Stimulated activated naive B cell treated with anti-CD40 and anti-IgM and Interleukin-4, amounts not matched to agents 10 μg/mL and 1 μg/mL and 100 μg/mL, for 72 hours (primary cell): ENCODE measurements at regions not wholly inside any gene's neighbourhood (a gene's known extent, or its start where the extent isn't known, plus 50 kb on each side); places are given as distances from the start of the nearest gene placed in this dataset.
A peak's percentile ranks its signal among the peaks of the same experiment; 100 is the strongest.
"Not testable (repeated sequence)": the region's sequence is repeated elsewhere in the genome, so short reads cannot be mapped to it uniquely, and the experiment has no call there.

Experiments used
- ATAC-seq, 2 donors: fragments of 150-1000 bp; cut with Tn5 transposase; replicated peaks; 2 replicates each; pipeline ENCODE4 v1.10.0; 2021; ENCODE audit warnings: moderate library complexity in 1 of 2
- DNase-seq: peaks from one replicate; pipeline ENCODE4 v3.0.0; 2021
- H3K27ac Mint-ChIP-seq: one replicate; pipeline ENCODE4 v1.8.0; 2022; ENCODE audit warnings: mild to moderate bottlenecking, mixed read lengths
- H3K27me3 Mint-ChIP-seq, 2 donors: one replicate each; pipeline ENCODE4 v1.8.0; 2022; ENCODE audit warnings: mixed read lengths in 2 of 2
- H3K36me3 Mint-ChIP-seq, 2 donors: one replicate each; pipeline ENCODE4 v1.8.0; 2022; ENCODE audit warnings: mixed read lengths in 2 of 2, mild to moderate bottlenecking in 1 of 2
- H3K4me1 Mint-ChIP-seq, 2 donors: one replicate each; pipeline ENCODE4 v1.8.0; 2022; ENCODE audit warnings: mixed read lengths in 2 of 2, mild to moderate bottlenecking in 1 of 2
- H3K4me3 Mint-ChIP-seq, 2 donors: one replicate each; pipeline ENCODE4 v1.8.0; 2022; ENCODE audit warnings: mild to moderate bottlenecking in 2 of 2, mixed read lengths in 2 of 2, moderate library complexity in 1 of 2
- H3K9me3 Mint-ChIP-seq, 2 donors: one replicate each; pipeline ENCODE4 v1.8.0; 2022; ENCODE audit warnings: mixed read lengths in 2 of 2, mild to moderate bottlenecking in 1 of 2

GRCh38 chr12:131207841-131208240 is 254.1 kb downstream of the ADGRD1 start:
- H3K27ac Mint-ChIP-seq, H3K36me3 Mint-ChIP-seq, DNase-seq, H3K9me3 Mint-ChIP-seq, H3K4me3 Mint-ChIP-seq, H3K27me3 Mint-ChIP-seq, ATAC-seq, H3K4me1 Mint-ChIP-seq: not testable (repeated sequence)

GRCh38 chr12:131208425-131208824 is 254.7 kb downstream of the ADGRD1 start:
- no peak for ATAC-seq
- Mint-ChIP-seq H3K4me1 (peaks cover 0 to 3% of the 10 kb centered on the region in 2 donors), H3K36me3 (peaks cover 0 to 4% of the 10 kb centered on the region in 2 donors), H3K9me3 (peaks cover 4 to 8% of the 10 kb centered on the region in 2 donors), H3K27ac (no peak overlapping the region), H3K27me3 (peaks cover 0 to 5% of the 10 kb centered on the region in 2 donors), H3K4me3 (no peak overlapping the region)
- no peak for DNase-seq

DNA sequence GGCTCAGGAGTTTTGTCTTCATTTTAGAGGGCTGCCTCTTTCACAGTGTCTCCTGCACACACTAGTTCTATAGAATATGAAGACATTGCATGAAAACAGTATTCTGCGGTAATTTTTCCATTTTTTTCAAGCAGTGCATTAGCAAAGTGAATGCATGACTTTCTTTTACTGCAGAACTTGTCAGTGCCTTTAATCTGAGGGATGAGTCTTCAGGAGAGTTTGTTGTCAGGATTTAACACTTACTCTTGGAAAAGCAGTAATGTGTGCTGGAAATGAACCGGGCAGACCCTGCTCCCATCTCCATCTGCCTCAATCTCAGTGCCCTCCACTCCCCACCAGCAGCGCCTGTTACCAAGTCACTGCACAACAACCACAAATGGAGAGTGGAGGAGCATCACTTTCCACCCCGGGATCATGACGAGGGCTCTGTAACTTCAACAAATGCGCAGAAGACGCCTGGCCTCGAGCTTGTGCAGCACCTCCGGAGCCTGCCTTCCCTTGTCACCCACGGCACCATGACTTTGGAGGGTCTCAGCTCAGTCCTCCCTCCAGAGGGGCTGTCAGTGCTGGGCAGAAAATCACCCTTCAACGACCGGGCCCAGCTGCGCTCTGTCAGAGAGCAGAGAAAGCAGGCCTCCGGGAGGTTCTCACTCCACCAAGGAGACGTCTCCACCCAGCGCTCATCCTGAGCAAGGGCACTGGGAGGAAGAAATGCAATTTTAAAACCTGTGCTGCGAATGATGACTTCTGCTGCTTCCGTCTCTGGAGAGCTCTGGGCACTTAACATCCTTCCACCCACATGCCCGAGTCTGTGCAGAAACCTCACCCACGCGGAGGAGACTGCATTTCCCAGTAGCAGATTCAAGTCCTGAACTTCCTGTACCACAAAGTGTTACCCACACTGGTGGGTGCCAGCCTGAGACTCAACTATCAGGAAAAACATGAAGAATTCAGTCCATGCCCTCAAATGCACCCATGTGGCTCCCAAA is 255.7 kb downstream of the ADGRD1 start:
- H3K27me3 Mint-ChIP-seq = peaks cover 0 to 5% of the 10 kb centered on the region in 2 donors
- H3K4me1 Mint-ChIP-seq = peaks cover 0 to 3% of the 10 kb centered on the region in 2 donors
- H3K9me3 Mint-ChIP-seq = peaks cover 6 to 9% of the 10 kb centered on the region in 2 donors
- no peak for DNase-seq
- no peak overlapping the region for H3K27ac Mint-ChIP-seq
- H3K4me3 Mint-ChIP-seq = no peak overlapping the region
- no peak for ATAC-seq
- H3K36me3 Mint-ChIP-seq = peaks cover 0 to 4% of the 10 kb centered on the region in 2 donors

DNA sequence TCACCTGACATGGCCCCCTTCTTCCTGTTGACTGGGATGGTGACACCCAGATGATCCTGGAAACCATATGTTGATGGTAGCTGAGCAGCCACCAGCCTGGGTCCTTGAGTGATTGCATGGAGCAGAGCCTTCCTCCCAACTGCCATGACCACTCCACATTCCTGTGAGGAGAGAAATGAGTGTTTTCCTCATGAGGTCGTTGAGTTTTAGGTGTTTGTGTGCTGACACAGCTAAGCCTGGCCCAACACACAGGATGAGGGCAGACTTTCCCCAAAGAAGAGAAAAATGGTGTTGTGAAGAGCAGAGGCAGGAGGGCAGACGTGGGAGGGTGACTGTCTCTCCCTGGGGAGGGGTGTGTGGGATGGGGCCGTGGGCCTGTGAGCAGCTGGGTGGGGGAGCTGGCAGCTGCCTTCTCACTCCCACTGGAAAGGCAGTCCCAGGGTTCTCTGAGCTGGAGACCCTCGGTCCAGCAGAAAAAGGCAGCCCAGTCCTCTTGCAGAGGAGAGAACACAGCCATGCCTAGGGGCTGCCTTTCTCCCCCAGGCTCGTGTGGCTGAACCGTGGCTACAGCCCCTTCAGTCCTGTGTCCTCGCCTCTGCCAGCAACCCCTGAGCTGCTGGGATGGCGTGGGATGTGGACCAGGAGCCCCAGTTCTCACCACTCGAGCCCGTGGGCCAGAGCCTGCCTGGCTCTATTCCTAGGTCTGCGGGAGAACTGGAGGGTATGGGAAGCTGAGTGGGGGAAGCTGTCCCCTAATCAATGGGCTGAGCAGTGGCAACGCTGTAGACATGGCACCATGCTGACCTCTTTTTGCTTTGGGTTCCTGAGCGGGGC is 257.0 kb downstream of the ADGRD1 start:
- no peak overlapping the region for H3K27ac Mint-ChIP-seq
- peaks cover 0 to 3% of the 10 kb centered on the region in 2 donors for H3K4me1 Mint-ChIP-seq
- peaks cover 0 to 5% of the 10 kb centered on the region in 2 donors for H3K27me3 Mint-ChIP-seq
- DNase-seq = no peak
- no peak overlapping the region for H3K4me3 Mint-ChIP-seq
- H3K9me3 Mint-ChIP-seq = peaks cover 6 to 9% of the 10 kb centered on the region in 2 donors
- peaks cover 0 to 4% of the 10 kb centered on the region in 2 donors for H3K36me3 Mint-ChIP-seq
- ATAC-seq = no peak

- peaks cover 5% of the 10 kb centered on the region in 2 donors for H3K27me3 Mint-ChIP-seq
- peaks cover 0 to 3% of the 10 kb centered on the region in 2 donors for H3K4me1 Mint-ChIP-seq
- H3K9me3 Mint-ChIP-seq = peaks cover 6 to 9% of the 10 kb centered on the region in 2 donors
- ATAC-seq (no peak), DNase-seq (no peak)
- H3K36me3 Mint-ChIP-seq = peaks cover 0 to 4% of the 10 kb centered on the region in 2 donors
- no peak overlapping the region for H3K4me3 Mint-ChIP-seq
- H3K27ac Mint-ChIP-seq = no peak overlapping the region
These were observed 257.7 kb downstream of the ADGRD1 start for GRCh38 chr12:131211340-131211938.

- ATAC-seq = no peak
- H3K27me3 Mint-ChIP-seq = peaks cover 22 to 28% of the 10 kb centered on the region in 2 donors
- no peak for DNase-seq
- peaks cover 0 to 4% of the 10 kb centered on the region in 2 donors for H3K36me3 Mint-ChIP-seq
- H3K4me3 Mint-ChIP-seq = no peak overlapping the region
- H3K27ac Mint-ChIP-seq = no peak overlapping the region
- H3K9me3 Mint-ChIP-seq = peaks cover 6 to 9% of the 10 kb centered on the region in 2 donors
- H3K4me1 Mint-ChIP-seq = peaks cover 15 to 22% of the 10 kb centered on the region in 2 donors
These were observed 260.3 kb downstream of the ADGRD1 start for GRCh38 chr12:131213896-131214442.

DNA sequence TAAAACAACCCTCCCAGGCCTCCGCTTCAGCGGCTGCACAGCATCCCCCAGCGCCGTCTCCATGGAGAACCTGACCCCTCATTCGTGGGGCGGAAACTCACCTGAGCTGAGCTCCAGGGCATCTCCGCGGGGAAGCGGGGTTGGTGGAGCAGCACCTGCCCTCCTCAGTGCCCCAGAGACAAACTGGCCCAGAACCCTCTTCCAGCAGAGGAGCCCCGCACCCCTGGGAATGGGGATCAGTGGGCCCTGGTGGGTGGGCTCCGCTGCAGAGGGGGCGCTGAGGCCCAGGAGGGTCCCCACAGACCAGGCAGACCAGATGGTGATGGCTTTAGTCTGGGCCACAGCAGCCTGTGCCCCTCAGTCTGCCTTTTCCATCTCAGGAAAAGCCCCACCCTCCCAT is 261.2 kb downstream of the ADGRD1 start:
- H3K4me3 Mint-ChIP-seq, H3K9me3 Mint-ChIP-seq, H3K36me3 Mint-ChIP-seq, ATAC-seq, DNase-seq, H3K27ac Mint-ChIP-seq: not testable (repeated sequence)
- peaks cover 18 to 34% of the 10 kb centered on the region in 2 donors for H3K27me3 Mint-ChIP-seq
- H3K4me1 Mint-ChIP-seq = peaks cover 12 to 27% of the 10 kb centered on the region in 2 donors

DNA sequence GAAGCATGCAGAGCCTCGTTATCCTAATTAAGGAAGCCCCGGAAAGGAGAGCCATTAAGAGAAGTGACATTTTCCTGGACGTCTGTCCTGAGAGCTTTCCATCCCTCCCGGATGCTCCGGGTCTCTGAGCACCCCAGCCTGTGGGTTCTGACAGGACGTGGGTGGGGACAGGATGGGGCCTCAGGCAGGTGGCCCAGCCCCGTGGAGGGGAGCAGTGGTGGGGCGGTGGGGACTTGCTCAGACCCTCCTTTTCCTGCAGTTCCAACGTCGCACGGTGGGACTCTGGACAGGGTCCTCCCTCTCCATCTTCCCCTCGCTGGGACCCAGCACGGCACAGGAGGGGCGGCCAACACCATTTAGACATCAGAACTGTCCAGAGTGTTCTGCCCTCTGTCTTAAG is 262.9 kb downstream of the ADGRD1 start:
- peaks cover 12 to 27% of the 10 kb centered on the region in 2 donors for H3K4me1 Mint-ChIP-seq
- ATAC-seq, H3K36me3 Mint-ChIP-seq, H3K27ac Mint-ChIP-seq, H3K4me3 Mint-ChIP-seq, H3K9me3 Mint-ChIP-seq, DNase-seq: not testable (repeated sequence)
- H3K27me3 Mint-ChIP-seq = peaks cover 29 to 41% of the 10 kb centered on the region in 2 donors

GRCh38 chr12:131217024-131217586 is 263.4 kb downstream of the ADGRD1 start:
- Mint-ChIP-seq H3K27me3 (peaks cover 31 to 46% of the 10 kb centered on the region in 2 donors), H3K4me3 (no peak overlapping the region), H3K36me3 (peaks cover 0 to 4% of the 10 kb centered on the region in 2 donors), H3K27ac (no peak overlapping the region), H3K4me1 (peaks cover 15 to 30% of the 10 kb centered on the region in 2 donors), H3K9me3 (peaks cover 6 to 9% of the 10 kb centered on the region in 2 donors)
- DNase-seq (no peak), ATAC-seq (no peak)

DNA sequence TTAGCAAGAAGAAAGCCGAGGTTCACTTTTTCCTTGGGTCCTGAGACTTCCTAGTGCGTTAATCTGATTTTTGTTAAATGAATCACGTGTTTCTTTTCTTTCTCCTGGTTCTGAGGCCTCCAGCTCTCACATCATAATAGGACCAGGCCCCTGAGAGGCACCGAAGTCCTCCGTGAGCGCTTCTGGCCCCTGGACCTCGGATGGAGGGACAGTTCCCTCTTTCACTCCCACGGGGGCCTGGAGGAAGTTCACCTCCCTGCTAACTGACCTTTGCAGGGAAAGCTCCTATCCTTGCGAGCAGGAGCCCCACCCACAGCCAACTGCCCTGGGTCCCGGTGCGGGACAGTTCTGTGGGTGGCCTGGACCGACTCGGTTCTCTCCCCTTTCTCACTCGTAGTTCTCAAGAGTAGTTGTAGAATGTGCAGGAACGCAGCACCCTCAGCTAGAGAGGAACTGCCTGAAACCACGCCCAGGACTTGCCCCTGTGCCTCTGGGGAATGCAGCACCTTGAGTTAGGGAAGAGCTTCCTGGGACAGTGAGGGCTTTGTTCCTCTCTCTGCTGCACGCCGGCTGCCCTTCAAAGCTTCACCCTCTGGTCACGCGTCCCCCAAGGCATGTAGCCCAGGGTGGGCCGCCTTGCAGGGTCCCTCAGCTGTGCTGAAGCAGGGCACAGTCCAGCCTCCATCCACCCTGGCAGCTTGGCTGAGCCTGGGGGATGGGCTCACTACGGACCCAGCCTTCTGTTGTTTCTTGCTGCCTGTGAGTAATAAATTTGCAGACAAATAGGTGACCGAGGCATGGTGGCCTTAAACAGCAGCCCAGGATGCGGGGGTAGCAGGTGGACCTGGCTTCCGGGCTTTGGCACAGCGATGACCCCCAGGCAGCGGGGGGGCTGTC is 264.6 kb downstream of the ADGRD1 start:
- H3K27me3 Mint-ChIP-seq = peaks cover 43 to 58% of the 10 kb centered on the region in 2 donors
- H3K4me3 Mint-ChIP-seq = peak overlapping the region in 1 of 2 donors; percentile 35
- H3K36me3 Mint-ChIP-seq = peaks cover 0 to 3% of the 10 kb centered on the region in 2 donors
- ATAC-seq = peak; percentile 72 to 74
- H3K4me1 Mint-ChIP-seq = peaks cover 20 to 42% of the 10 kb centered on the region in 2 donors
- no peak overlapping the region for H3K27ac Mint-ChIP-seq
- H3K9me3 Mint-ChIP-seq = peaks cover 3% of the 10 kb centered on the region in 2 donors
- peak; percentile 37 for DNase-seq

DNA sequence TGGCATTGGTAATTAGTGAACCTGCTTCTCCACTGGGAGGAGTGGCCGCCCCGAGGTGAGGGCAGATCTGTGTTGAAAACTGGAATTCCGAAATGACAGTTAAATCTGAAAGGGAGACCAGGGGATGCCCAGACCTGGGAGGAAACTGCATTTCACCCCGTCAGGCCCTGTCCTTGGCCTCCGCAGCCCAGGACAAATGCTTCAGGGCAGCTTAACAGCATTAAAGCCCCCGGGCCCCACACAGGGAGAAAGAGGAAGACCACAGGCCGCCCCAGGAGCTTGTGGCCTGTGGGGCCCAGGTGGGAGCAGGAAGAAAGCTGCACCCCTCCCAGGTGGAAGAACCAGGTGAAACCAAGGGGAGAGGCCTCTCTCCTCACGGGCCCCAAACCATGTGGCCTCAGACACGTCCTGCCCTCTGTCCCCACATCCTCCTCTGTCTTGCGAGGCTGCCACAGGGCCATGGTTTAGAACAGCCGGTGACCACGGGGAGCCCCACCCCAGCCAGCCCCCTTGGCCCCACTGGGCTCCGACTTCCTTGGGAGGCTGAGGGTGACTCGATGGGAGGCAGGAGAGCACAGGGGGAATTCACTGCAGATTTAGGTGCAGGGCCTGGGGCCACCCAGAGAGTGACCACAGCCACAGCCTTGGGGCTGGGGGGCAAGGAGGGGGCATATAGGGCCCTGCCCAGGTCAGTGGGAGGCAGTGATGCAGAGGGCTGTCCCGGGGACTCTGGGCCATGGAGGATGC is 265.4 kb downstream of the ADGRD1 start:
- DNase-seq (no peak), ATAC-seq (no peak)
- peaks cover 0 to 3% of the 10 kb centered on the region in 2 donors for H3K36me3 Mint-ChIP-seq
- H3K4me3 Mint-ChIP-seq = no peak overlapping the region
- peak overlapping the region; percentile 37 for H3K27ac Mint-ChIP-seq
- H3K27me3 Mint-ChIP-seq = peaks cover 49 to 65% of the 10 kb centered on the region in 2 donors
- H3K4me1 Mint-ChIP-seq = peaks cover 23 to 46% of the 10 kb centered on the region in 2 donors
- H3K9me3 Mint-ChIP-seq = peaks cover 0 to 2% of the 10 kb centered on the region in 2 donors

GRCh38 chr12:131219670-131220330 is 266.1 kb downstream of the ADGRD1 start:
- peaks cover 0 to 2% of the 10 kb centered on the region in 2 donors for H3K9me3 Mint-ChIP-seq
- ATAC-seq = no peak
- peaks cover 0 to 3% of the 10 kb centered on the region in 2 donors for H3K36me3 Mint-ChIP-seq
- H3K4me1 Mint-ChIP-seq = peaks cover 23 to 46% of the 10 kb centered on the region in 2 donors
- H3K4me3 Mint-ChIP-seq = no peak overlapping the region
- H3K27ac Mint-ChIP-seq = no peak overlapping the region
- peaks cover 49 to 68% of the 10 kb centered on the region in 2 donors for H3K27me3 Mint-ChIP-seq
- DNase-seq = no peak
